HG02840 (cell line): ENCODE measurements at regions not wholly inside any gene's neighbourhood (a gene's known extent, or its start where the extent isn't known, plus 50 kb on each side); places are given as distances from the start of the nearest gene placed in this dataset.
"Not testable (repeated sequence)": the region's sequence is repeated elsewhere in the genome, so short reads cannot be mapped to it uniquely, and the experiment has no call there.

ENCODE experiments used
- ATAC-seq: cut with Tn5 transposase; IDR thresholded peaks from one replicate; pipeline ENCODE4 v1.9.1; 2021; ENCODE audit warnings: mild to moderate bottlenecking, moderate library complexity, moderate number of reproducible peaks; ENCODE audit not compliant: unreplicated experiment, low FRiP score

GRCh38 chr5:169416583-169417196 lies 115.8 kb upstream of the SLIT3 start:
- ATAC-seq = peak; percentile 83

DNA sequence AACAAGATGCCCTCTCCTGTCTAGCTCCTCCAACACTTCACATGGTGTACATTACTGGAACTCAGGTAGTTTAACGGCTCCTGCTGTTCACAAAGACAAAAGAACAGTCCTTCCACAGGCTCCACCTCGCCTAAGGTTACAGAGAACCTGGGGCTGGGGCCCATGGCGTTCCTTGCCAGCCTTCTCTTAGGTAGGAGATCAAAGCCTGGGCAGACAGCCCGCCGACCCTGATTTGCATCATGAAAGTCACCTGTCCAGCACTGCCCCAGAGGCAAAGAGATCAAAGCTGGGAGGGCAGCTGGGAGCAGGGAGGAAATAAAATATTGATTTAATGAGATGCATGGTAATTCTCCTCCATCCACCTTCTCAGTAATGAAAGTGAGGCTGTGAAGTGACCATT lies 115.0 kb upstream of the SLIT3 start:
- no peak for ATAC-seq

DNA sequence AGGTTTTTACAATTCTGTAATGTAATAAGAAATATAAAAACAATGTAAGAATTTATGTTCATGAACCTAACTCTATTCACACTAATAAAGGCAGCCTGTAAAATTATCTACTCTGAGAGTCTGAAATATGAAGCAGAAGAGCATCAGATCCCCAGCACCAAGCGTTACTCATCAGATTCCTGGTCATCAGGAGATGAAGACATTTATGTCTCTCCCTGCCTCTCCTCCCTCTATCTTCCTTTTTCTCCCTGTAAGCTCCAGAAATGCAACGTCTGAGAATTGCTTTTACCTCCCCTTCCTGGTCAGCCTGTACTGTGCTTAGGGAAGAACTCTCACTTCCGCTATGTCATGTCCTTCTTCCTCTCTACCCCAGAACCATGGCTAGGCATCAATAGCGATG lies 114.4 kb upstream of the SLIT3 start:
- no peak for ATAC-seq

DNA sequence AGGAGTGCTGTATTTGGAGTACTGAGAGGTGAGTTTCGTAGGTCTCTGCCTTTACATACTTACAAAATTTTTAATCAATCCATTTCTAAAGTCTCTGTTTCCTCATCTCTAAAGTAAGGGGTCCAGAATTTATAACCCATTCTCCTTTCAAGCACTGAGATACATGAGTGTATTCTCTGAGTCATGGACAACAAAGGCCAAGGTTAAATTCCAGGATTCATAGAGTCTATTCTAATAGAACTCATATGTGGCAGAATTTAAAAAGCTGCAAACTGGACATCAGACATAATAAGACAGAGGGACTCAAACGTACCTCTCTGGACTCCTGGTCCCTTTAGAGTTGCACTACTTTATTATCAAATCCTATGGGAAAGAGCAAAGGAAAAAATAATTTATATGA lies 112.5 kb upstream of the SLIT3 start:
- ATAC-seq = no peak

DNA sequence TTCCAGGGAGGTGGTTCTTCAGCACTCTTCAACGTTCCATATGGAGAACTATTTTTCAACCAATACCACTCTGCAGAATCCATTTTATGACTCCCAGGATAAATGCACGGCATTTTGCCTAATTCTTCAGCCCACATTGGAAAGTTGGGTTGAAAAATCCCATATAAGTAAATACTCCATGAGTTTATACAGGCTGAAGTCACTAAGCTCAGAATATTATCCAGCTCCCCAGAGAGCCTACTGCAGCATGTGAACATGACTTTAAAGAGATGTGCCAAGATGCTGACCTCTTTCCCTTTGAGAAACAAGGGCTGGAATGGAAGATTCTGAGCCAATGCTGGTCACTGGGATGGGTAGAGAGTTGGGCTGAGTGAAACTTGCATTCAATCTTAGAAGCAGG lies 111.9 kb upstream of the SLIT3 start:
- ATAC-seq = no peak

- ATAC-seq = no peak
These were observed 111.0 kb upstream of the SLIT3 start for GRCh38 chr5:169411786-169412430.

DNA sequence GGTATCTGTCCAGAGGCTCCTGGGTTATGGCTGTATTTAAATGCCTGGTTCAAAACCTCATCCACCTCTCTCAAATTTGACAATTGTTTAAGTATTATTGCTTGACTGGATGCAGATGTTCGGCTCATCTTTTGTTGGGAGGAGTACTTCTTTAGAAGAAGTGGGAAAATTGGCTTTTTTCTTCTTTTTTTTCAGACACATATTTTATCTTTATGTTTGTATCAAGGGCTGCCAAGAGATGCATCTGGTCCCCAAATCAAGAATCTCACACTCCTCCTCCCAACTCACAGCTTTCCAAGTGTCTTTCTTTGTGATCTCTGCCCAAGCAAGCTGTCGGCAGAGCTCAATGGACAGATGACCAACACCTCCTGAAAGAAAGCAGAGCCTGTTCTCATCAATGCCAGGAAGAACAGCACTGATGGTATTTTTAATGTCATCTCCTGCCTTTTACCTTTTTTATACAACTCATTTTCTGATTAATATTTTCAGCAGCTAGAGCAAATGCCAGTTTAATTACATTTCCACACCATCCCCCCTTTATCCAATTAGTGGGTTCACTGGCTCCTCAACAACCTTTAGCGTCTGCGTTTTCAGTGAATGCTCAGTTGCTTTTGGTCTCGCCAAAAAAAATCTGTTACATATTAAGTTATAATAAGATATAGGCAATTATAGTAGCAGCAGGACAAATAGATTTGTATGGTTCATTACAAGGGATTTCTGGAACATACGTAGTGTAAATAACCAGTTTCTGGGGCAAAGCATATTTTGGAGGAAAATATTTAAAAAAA lies 110.3 kb upstream of the SLIT3 start:
- ATAC-seq = no peak

- ATAC-seq = no peak
These were observed 107.8 kb upstream of the SLIT3 start for GRCh38 chr5:169408731-169409130.

GRCh38 chr5:169408171-169408570 lies 107.2 kb upstream of the SLIT3 start:
- ATAC-seq = no peak

DNA sequence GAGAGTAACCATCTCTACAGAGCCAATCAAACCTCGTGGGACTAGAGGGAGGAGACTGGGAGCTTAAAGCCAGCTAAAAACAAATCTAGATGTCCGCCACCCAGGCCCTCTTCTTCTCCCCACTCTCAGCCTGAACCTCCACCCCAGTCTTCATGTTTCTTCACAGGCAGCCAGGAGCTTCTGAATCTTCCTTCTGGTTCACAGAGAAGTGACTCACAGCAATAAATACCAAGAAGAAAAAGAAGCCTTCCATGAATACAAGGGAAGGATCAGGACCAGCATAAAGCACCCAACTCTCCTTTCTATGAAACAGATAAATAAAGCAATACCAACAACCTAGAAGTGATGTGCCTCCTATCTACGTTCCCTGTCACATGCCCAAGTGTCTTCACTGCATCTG lies 103.3 kb upstream of the SLIT3 start:
- no peak for ATAC-seq

DNA sequence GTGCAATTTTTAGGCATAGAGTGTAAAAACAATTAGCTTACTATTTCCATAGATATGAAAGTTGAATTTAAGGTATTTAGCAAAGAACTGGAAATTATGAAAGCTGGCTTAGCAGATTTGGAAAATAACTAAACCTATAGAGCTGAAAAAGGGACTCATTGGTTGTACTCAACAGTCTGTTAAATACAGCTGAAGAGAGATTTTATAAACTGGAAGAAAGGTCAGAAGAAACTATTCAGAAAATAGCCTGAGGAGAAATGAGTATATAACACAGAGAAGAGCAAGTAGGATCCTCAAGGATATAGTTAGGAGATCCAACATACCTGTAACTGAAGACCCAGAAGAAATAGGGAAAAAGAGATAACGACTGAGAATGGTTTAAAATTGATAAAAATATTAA lies 97.6 kb upstream of the SLIT3 start:
- no peak for ATAC-seq

DNA sequence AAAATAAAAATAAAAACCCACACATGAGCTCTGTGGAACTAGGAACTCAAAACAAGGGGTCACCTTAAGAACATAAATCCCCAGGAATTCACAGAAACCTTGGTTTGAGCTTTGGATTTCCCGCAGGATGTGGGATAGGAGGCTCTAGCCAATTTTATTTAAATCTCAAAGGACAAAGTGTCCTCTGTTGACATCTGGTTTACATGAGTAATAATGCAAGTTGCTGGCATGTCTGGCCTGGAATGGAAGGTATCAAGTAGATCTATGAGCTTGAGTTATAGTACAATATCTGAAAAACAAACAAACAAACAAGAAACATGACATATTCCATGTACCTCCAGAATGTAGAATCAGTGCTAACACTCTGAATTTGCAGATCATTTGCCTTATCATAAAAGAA lies 94.2 kb upstream of the SLIT3 start:
- ATAC-seq = no peak

GRCh38 chr5:169394371-169394770 lies 93.4 kb upstream of the SLIT3 start:
- ATAC-seq = no peak

DNA sequence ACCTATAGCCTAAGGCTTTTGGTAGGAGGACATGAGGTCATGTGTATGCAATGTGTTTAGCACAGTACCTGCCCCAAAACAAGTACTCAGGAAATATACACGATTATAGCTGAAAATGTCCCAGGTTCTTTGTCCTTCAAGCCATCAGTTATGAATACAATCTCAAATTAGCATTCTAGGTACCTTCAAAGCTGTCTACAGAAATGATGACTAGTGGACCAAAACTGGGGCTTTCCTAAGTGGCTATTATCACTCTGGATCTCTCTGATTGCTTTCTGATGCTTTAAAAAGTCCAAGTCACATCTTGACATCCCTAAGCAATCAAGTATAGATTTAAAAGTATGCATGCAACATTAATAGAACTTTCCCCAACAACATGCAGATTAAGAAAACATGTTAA lies 93.0 kb upstream of the SLIT3 start:
- no peak for ATAC-seq

GRCh38 chr5:169390265-169390664 lies 89.3 kb upstream of the SLIT3 start:
- ATAC-seq = no peak

GRCh38 chr5:169389318-169389717 lies 88.4 kb upstream of the SLIT3 start:
- no peak for ATAC-seq

DNA sequence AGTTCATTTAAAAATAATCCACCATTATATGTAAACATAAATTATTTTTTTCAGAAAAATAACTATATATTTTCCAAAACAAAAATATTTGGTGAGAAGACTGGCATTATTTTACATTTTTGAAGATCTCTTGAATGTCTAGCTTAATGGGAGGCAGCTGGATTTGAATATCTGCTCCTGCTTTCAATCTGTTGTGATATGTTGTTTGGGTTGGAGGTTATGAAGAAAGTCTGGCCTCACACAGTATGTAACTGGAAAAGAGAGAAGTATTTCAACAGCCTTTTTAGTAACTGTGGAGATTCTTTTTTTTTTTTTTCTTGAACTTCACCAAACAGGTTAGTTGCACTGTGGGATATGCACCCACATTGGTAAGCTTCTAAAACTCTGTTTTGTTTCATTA lies 84.7 kb upstream of the SLIT3 start:
- ATAC-seq = no peak

- ATAC-seq = no peak
These were observed 83.7 kb upstream of the SLIT3 start for GRCh38 chr5:169384661-169385060.

GRCh38 chr5:169374761-169375160 lies 73.8 kb upstream of the SLIT3 start:
- no peak for ATAC-seq

DNA sequence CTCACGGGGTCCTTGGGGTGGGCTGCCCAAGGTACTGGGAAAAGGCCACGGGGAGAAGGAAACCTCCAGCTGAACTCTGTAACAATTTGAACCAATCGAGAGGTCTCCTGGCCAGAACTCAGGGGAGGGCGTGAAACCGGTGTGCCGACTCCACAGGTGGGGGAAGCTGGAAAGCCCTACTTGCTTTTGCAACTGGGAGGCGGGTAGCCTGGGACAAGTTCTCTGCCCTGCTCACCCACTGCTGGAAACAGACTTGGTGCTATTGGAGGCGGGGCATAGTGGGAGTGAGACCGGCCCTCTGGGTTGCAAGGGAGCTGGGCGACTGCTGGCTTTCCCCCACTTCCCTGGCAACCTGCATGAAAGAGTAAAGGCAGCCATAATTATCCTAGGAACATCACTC lies 73.2 kb upstream of the SLIT3 start:
- no peak for ATAC-seq

GRCh38 chr5:169371801-169372200 lies 70.9 kb upstream of the SLIT3 start:
- ATAC-seq = not testable (repeated sequence)

- no peak for ATAC-seq
These were observed 68.2 kb upstream of the SLIT3 start for GRCh38 chr5:169369130-169369529.
